GM19351 (cell line): ENCODE measurements at regions not wholly inside any gene's neighbourhood (a gene's known extent, or its start where the extent isn't known, plus 50 kb on each side); places are given as distances from the start of the nearest gene placed in this dataset.

Source experiments
- ATAC-seq: cut with Tn5 transposase; IDR thresholded peaks from one replicate; pipeline ENCODE4 v1.9.1; 2021; ENCODE audit warnings: mild to moderate bottlenecking, moderate library complexity; ENCODE audit not compliant: unreplicated experiment

- no peak for ATAC-seq
These were observed 218.8 kb upstream of the MAP3K7 start for GRCh38 chr6:90805619-90806155.

DNA sequence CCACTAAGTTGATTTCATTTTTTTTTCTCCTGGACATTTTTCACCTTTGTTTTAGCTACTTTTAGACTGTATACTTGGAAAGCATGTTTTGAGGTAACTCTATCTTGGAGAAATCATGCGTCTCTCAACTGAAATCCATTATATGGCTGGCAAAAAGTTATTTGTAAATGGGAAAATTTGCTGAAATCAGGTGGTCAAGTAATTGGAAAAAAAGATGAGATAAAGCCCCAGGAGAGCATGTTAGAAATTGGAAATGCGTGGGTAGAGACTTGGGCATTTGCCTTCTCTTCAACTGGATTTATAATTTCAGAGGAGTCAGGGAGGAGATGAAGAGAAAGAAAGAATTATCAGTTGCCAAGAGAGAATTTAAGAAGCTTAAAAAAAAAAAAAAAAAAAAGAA lies 217.1 kb upstream of the MAP3K7 start:
- no peak for ATAC-seq

DNA sequence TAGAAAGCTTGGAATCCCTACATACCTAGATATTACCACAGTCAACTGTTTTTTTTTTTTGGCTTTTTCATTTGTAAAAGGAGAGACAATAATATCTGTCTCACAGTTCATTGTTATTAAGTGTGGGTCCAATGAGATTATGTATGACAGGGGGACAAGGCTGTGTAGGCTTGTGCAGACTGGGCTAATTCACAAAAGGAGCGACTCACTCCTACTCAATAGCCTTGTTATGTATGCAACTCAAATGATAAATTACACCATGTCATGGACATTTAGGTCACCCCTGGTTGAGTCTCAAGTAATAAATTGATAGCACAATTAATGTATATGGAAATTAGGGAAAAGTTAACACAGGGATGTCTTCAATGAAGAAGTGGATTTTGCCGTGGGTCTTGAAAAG lies 208.2 kb upstream of the MAP3K7 start:
- ATAC-seq = no peak

DNA sequence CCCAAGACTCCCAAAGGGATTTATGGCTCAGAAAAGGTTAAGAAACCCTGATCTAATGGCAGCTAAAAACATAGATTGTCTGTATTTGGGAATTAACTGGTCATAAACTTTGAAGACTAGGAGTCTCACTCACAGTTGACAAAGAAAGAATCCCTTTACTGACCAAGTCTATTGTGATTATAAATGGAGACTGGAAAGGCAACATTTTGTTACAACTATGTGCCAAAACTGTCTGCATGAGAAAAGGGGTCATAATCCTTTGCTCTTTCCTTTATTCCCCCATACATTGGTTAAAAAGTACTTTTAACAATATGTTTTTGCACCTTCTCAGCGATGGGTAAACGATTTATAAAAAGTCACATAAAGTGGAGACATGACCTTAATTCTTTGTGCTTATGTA lies 206.9 kb upstream of the MAP3K7 start:
- no peak for ATAC-seq

DNA sequence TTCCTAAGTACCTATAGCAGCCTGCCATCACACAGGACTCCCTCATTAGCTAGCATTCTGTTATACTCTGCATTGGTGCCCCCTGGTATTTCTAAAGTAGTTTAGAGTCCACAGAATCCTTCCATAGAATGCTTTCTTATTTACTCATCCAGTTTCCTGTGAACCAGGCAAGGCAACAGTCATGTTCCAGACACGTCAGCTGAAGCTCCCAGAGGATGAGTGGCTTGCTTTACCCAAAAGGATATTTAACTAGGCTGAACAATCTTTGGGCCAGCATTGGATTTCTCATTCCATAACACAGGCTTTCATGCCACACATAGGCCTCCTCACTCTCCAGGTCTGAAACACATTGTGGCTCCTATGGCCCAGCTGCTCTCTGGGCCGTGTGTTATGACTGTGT lies 203.8 kb upstream of the MAP3K7 start:
- ATAC-seq = no peak

- no peak for ATAC-seq
These were observed 203.2 kb upstream of the MAP3K7 start for GRCh38 chr6:90790058-90790457.

DNA sequence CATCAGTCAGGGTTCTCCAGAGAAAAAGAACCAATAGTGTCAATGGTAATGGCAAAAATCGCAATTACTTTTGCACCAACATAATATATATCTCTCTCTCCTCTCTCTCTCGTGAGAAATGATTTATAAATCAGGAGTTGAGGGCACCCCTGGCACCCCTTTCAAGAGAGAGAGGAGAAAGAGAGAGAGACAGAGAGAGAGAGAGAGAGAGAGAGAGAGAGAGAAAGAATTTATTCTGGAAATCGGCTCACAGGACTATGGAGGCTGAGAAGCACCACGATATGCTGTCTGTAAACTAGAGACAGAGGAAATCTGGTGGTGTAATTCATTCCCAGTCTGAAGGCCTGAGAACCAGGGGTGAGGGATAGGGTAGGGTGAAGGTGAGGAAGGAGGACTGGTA lies 201.9 kb upstream of the MAP3K7 start:
- no peak for ATAC-seq

- no peak for ATAC-seq
These were observed 200.6 kb upstream of the MAP3K7 start for GRCh38 chr6:90787446-90787845.

- no peak for ATAC-seq
These were observed 193.9 kb upstream of the MAP3K7 start for GRCh38 chr6:90780778-90781177.

- no peak for ATAC-seq
These were observed 193.3 kb upstream of the MAP3K7 start for GRCh38 chr6:90780141-90780540.

GRCh38 chr6:90778417-90779203 lies 191.7 kb upstream of the MAP3K7 start:
- no peak for ATAC-seq

DNA sequence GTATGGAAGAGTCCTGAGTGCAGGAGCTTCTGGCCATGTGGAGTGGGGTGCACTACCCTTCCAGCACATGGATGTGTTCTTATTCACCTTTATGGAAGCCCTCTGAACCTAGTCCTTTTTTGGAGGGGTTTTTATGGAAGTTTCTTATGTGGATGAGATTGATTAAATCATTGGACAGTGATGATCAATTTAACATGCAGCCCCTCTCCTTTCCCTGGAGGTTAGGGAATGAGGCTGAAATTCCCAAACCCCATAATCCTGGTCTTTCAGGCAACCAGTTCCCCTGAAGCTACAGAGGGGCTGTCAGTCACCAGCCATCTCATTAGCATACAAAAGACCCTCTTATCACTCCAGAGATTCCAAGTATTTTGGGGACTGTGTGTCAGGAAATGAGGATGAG lies 183.9 kb upstream of the MAP3K7 start:
- no peak for ATAC-seq

GRCh38 chr6:90765895-90766294 lies 179.0 kb upstream of the MAP3K7 start:
- ATAC-seq = no peak

DNA sequence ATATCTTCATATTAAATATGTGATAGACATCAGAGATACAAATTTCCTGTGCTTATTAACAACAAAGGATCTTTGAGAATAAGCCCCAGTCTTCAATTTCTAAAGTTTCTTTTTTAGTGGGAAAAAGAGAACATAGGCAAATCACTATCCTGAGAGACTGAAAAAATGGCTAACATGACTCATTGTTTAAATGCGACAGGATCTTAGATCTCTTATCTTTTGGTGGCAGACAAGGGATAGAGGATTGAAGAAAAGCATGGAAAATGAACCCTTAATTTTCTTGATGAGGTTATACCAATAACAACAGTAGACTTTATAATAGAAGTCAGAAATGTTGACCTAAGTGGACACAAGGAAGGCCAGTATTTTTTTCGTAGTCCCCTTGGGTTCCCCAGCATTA lies 178.6 kb upstream of the MAP3K7 start:
- ATAC-seq = no peak

DNA sequence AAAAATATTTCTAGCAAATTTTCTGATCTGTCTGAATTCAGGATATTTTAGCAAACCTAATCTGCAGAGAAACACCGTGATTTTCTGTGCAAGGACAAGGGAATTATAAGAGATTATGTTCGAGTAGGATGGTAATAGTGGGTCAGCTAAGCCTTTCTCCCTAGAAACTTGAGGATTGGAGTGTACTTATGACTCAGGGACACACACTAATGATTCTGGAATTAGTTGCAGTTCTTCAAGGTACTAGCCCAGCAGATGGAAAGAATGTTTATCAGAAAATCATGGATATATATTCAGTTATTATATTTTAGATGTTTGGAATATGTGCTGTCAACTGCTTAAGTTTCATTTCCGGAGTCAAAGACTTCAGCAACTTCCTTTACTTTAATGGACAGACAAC lies 177.1 kb upstream of the MAP3K7 start:
- no peak for ATAC-seq

- ATAC-seq = no peak
These were observed 172.8 kb upstream of the MAP3K7 start for GRCh38 chr6:90759664-90760063.

DNA sequence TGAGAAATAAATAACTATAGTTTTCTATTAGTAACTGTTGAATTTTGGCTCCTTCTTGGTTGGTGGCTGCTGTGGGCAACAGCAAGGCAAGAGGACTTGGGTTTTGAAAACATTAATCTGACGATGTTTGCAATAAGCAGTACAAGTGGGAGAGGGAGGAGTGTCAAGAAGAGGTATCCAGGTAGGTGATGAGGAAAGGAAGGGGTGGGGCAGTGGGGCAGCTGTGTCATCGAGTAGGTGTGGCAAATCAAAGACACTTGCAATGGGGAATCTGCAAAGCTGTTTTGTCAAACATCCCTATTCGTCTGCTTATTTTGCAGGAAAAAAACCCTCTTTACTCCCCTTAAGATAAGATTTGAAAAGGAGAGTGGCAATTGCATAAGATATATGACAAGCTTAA lies 171.9 kb upstream of the MAP3K7 start:
- no peak for ATAC-seq

DNA sequence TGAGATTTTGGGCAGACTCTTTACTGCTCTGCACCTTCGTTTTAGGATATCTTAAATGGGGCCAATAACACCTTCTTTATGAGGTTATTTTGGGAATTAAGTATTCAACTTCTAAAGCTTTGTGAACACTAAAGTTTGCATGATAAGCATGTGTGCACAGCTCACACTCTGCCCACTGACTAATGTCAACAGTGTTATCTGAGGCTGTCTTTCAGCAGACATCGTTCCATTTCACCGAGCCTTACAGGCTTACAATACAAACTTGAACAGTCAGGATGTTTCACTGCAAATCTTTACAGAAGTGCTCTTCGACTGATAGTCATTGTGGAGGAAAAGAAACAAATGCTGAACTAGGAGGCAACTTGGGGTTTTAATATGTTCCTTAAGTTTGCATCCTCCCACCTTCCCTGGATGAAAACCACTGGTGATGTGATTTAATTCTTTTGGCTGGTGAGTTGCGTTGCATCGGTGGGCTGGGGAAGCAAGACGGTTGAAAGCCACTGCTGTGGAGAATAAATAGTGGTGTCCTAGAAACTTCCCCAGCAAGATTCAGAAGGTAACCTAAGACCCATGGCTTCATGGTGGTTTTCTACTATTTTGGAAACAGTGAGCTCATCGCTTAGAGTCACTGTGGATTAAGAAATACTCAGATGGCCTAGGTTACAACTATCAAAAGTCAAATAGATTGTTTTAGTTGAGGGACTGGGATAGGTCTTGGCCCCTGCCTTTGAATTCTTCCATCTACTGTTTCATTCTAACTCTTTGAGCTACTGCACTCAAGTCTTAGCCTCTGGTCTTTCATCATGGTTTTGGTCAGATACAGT lies 167.2 kb upstream of the MAP3K7 start:
- no peak for ATAC-seq

DNA sequence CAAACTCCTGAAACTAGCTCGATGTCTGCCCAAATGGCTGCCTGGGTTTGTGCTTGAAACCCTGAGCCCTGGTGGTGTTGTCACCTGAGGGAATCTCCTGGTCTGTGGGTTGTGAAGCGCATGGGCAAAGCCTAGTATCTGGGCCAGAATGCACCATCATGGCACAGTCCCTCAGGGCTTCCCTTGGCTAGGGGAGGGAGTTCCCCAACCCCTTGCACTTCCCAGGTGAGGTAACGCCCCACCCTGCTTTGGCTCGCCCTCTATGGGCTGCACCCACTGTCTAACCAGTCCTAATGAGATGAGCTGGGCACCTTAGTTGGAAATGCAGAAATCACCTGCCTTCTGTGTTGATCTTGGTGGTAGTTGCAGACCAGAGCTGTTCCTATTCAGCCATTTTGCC lies 152.9 kb upstream of the MAP3K7 start:
- no peak for ATAC-seq

- no peak for ATAC-seq
These were observed 152.5 kb upstream of the MAP3K7 start for GRCh38 chr6:90739339-90739738.

- ATAC-seq = no peak
These were observed 143.3 kb upstream of the MAP3K7 start for GRCh38 chr6:90730151-90730673.

DNA sequence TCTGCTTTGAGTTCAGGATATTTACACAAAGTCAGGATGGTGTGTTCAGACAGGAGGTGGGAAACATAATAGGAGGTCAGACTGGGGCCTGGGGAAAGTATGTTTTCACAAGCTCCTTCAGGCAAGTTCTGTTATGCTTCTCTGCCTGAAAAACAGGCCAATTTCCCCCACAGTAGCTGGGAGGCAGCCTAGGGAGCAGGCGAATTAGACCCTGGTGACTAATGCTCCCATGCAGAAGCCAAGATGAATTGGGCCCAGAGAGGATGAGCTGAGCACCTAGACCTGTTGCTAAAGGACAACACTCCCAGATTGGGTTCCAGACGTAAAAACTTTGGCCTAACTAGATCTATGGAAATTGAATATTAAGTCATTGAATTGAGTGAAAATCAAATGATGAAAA lies 142.2 kb upstream of the MAP3K7 start:
- no peak for ATAC-seq
